Upper lobe of right lung (tissue), 1 donor: ENCODE measurements at regions not wholly inside any gene's neighbourhood (a gene's known extent, or its start where the extent isn't known, plus 50 kb on each side); places are given as distances from the start of the nearest gene placed in this dataset.

ENCODE experiments used
- ATAC-seq: fragments of 200-7000 bp; cut with Tn5 transposase; one replicate; pipeline ENCODE4 v1.9.1; 2020; ENCODE audit warnings: mild to moderate bottlenecking, moderate library complexity
- DNase-seq: peaks from one replicate; pipeline ENCODE4 v3.0.0-alpha.2; 2020
- H3K27ac ChIP-seq: fragments of 200-600 bp; one replicate; pipeline ENCODE4 v1.8.0; 2022
- H3K27me3 ChIP-seq: fragments of 200-600 bp; one replicate; pipeline ENCODE4 v1.8.0; 2022; ENCODE audit warnings: mild to moderate bottlenecking
- H3K36me3 ChIP-seq: fragments of 200-600 bp; one replicate; pipeline ENCODE4 v1.8.0; 2022
- H3K4me1 ChIP-seq: fragments of 200-600 bp; one replicate; pipeline ENCODE4 v1.8.0; 2022
- H3K4me3 ChIP-seq: fragments of 200-600 bp; one replicate; pipeline ENCODE4 v1.8.0; 2022; ENCODE audit warnings: mild to moderate bottlenecking
- H3K9me3 ChIP-seq: fragments of 200-600 bp; one replicate; pipeline ENCODE4 v1.8.0; 2022
- intact Hi-C: fragments of 100-400 bp; cut with DNase I; formaldehyde crosslinking; loops from one replicate; pipeline ENCODE4 v1.11.0; 2022
- TF ChIP-seq, protein P1 (sequence below): fragments of 200-600 bp; IDR thresholded peaks from one replicate; pipeline ENCODE4 v1.8.0; 2022; ENCODE audit warnings: antibody characterized with exemption
- donor health status: DM: no; HTN: yes; CAD: no; lungs with severe emphysema.

DNA sequence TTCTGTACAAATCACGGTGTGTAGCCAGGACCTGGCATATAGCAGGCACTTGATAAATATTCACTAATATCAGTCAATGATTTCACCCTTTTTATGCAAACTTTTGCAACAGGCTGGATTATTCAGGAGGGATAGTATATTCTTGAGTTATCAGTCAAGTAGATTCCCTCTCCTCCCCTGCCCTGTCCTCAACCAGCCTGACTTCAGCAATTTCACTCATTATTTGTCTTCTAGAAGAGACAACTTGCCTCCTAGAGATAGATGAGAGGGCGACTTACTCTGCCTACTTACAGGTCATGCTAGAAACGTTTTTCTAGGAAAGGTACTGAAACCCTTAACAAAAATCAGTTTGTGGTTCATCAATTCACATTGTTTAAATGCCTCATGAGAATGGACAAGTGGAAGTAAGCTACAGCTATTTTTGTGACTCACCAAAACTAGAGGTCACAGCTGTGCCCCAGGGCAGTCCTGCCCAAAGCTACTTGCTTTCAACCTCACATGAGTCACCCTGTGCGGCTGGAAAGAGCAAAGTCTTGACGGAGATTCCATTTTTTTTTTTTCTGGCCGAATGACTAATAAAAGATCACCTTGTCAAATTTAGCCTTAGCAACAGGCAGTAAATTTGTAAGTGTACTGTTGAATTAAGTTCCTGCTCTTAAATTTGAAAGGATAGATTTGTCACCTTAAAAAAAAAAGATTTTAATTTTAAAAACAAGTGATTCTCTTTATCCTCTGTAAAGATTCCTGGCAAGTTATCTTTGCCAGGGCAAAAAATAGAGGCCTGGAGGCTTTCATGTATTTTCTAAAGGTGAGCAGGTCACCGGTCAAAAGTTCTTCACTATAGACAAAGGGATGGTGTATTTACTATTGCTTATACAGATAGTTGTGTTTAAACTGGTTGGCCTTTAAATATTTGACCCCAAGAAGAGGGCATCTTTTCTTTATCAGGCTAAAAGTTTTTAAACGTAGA, 109.0 kb upstream of the SLC35G4 start:
- intact Hi-C loops = no loop called here
- ATAC-seq (no peak), DNase-seq (no peak)
- Histone ChIP-seq H3K4me3 (no peak overlapping the region), H3K4me1 (no peaks in the 10 kb centered on the region), H3K36me3 (no peaks in the 10 kb centered on the region), H3K27me3 (no peaks in the 10 kb centered on the region), H3K9me3 (no peaks in the 10 kb centered on the region), H3K27ac (no peak overlapping the region)
- TF ChIP-seq, protein P1, sequence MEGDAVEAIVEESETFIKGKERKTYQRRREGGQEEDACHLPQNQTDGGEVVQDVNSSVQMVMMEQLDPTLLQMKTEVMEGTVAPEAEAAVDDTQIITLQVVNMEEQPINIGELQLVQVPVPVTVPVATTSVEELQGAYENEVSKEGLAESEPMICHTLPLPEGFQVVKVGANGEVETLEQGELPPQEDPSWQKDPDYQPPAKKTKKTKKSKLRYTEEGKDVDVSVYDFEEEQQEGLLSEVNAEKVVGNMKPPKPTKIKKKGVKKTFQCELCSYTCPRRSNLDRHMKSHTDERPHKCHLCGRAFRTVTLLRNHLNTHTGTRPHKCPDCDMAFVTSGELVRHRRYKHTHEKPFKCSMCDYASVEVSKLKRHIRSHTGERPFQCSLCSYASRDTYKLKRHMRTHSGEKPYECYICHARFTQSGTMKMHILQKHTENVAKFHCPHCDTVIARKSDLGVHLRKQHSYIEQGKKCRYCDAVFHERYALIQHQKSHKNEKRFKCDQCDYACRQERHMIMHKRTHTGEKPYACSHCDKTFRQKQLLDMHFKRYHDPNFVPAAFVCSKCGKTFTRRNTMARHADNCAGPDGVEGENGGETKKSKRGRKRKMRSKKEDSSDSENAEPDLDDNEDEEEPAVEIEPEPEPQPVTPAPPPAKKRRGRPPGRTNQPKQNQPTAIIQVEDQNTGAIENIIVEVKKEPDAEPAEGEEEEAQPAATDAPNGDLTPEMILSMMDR = no peak

DNA sequence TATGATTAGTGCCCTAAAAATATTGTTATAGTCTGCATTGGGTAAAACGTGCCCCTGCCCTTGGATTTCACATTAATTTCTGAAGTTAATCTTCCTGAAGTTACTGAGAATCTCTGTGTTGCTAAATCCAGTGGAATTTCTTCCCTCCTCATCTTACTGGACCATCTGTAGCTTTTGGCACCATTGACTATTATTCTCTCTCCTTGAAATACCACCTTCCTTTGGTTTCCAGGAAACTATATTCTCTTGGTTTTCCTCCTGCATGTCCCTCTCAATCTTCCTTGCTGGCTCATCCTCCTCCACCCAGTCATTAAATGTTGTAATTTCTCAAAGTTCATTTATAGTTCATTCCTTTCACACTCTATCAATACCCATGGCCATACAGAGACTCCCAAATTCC, 110.6 kb upstream of the SLC35G4 start:
- Histone ChIP-seq H3K27me3 (no peaks in the 10 kb centered on the region), H3K4me3 (no peak overlapping the region), H3K9me3 (no peaks in the 10 kb centered on the region), H3K4me1 (no peaks in the 10 kb centered on the region), H3K36me3 (no peaks in the 10 kb centered on the region), H3K27ac (no peak overlapping the region)
- ATAC-seq = no peak
- TF ChIP-seq, protein P1 = no peak
- intact Hi-C loops = no loop called here
- DNase-seq = no peak

DNA sequence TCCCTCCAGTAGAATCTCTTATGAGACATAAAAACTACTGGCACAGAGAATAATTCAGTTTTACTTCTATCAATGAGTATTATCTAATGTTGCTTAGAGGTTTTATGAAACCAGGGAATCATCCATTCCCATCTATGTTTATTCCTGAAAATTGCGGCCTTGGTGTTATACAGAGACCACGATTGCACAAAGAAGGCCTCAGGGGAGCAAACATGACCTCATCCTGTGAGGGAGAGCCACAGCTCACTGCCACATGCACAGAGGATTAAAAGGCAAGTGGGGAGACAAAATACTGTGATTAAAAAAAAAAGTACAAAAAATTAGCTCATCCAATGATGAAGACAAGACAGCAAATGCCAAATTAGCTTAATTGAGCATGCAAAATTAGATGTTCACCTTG, 111.8 kb upstream of the SLC35G4 start:
- TF ChIP-seq, protein P1 = no peak
- H3K9me3 ChIP-seq = no peaks in the 10 kb centered on the region
- no peaks in the 10 kb centered on the region for H3K4me1 ChIP-seq
- ATAC-seq (no peak), DNase-seq (no peak)
- intact Hi-C loops = no loop called here
- no peaks in the 10 kb centered on the region for H3K36me3 ChIP-seq
- no peak overlapping the region for H3K4me3 ChIP-seq
- no peaks in the 10 kb centered on the region for H3K27me3 ChIP-seq
- H3K27ac ChIP-seq = no peak overlapping the region

DNA sequence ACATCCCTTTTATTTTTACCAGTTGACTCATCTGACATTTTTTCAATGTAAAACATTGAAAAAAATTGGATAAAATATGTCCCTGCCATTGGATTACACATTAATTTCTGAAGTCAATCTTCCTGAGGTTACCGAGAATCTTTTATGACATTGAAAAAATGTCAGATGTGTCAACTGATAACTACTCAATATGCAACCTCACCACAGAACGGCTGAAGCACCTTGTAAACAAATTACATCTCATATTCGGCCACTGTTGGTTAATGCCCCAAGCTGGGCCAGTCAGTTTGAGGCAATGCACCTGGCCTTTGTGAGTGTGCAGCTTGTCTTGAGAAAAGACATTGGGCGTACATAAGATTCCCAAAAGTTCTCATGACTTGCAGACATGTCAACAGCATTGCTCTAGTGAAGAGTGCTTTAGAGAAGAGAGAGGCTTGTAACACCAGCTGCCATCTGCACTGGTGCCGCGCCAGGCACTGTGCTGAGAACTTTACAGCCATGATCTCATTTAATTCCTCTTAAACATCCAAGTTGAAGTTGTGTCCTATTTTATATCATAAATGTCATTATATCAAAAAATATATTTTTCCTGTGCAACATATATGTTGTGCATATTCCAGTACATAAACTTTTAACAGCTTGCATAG, 112.7 kb upstream of the SLC35G4 start:
- DNase-seq = no peak
- no peaks in the 10 kb centered on the region for H3K27me3 ChIP-seq
- no peaks in the 10 kb centered on the region for H3K36me3 ChIP-seq
- intact Hi-C loops = no loop called here
- H3K4me3 ChIP-seq = no peak overlapping the region
- TF ChIP-seq, protein P1 = no peak
- no peaks in the 10 kb centered on the region for H3K9me3 ChIP-seq
- no peaks in the 10 kb centered on the region for H3K4me1 ChIP-seq
- no peak overlapping the region for H3K27ac ChIP-seq
- no peak for ATAC-seq

DNA sequence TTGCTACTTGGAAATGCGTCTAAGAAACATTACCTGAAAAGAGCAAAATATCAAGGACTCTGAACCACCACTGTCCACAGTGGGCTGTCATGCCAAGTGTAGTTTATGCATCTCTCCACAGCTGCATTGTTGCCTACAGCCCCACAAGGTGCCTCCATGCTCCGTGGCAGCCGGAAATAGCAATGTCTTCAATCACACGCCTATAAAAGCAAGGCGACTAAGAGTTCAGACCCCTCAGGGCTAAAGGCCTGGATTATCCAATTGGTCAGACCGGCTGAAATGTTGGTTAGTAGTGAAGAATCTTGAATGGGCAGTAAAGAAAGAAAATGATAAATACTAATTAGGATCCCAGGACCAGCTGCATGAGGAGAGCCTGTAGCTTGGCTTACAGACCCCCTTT, 114.0 kb upstream of the SLC35G4 start:
- ATAC-seq (no peak), DNase-seq (no peak)
- Histone ChIP-seq H3K27ac (no peak overlapping the region), H3K4me3 (no peak overlapping the region), H3K36me3 (no peaks in the 10 kb centered on the region), H3K4me1 (no peaks in the 10 kb centered on the region), H3K9me3 (no peaks in the 10 kb centered on the region), H3K27me3 (no peaks in the 10 kb centered on the region)
- intact Hi-C loops = no loop called here
- TF ChIP-seq, protein P1 = no peak
